ENCODE measurements at regions not wholly inside any gene's neighbourhood (a gene's known extent, or its start where the extent isn't known, plus 50 kb on each side); places are given as distances from the start of the nearest gene placed in this dataset.

DNA sequence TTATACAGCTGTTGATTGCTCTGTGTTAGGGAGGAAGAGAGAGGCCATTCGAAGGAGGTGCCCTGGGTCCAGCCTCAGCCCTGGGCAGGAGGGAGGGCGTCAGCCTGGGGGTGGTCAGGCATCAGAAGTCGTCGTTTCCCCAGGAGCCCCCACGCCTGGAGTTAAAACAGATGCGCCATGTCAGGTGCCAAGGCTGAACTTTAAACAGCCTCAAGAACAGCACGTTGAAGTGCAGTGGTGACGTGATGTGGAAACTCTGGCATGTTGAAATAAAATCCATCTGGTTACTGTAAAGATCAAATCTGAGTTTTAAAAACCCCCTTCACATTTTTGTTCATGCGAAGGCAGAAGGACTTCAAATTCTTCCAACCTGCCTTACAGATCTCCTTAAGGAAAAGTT is 128.4 kb upstream of the PPP2R2D start:
- no peak for ATAC-seq
- intact Hi-C loops (cut with DNase I) = no loop called here
- no peak for DNase-seq
- no peak overlapping the region for H3K4me3 ChIP-seq
- H3K36me3 ChIP-seq = no peaks in the 10 kb centered on the region
- TF ChIP-seq CTCF (IDR thresholded peaks at IDR 0.05) = no peak
- peaks cover 13% of the 10 kb centered on the region for H3K9me3 ChIP-seq
- no peaks in the 10 kb centered on the region for H3K27me3 ChIP-seq (ENCODE audit: low read depth)
- no peaks in the 10 kb centered on the region for H3K4me1 ChIP-seq
- H3K27ac ChIP-seq = no peak overlapping the region

DNA sequence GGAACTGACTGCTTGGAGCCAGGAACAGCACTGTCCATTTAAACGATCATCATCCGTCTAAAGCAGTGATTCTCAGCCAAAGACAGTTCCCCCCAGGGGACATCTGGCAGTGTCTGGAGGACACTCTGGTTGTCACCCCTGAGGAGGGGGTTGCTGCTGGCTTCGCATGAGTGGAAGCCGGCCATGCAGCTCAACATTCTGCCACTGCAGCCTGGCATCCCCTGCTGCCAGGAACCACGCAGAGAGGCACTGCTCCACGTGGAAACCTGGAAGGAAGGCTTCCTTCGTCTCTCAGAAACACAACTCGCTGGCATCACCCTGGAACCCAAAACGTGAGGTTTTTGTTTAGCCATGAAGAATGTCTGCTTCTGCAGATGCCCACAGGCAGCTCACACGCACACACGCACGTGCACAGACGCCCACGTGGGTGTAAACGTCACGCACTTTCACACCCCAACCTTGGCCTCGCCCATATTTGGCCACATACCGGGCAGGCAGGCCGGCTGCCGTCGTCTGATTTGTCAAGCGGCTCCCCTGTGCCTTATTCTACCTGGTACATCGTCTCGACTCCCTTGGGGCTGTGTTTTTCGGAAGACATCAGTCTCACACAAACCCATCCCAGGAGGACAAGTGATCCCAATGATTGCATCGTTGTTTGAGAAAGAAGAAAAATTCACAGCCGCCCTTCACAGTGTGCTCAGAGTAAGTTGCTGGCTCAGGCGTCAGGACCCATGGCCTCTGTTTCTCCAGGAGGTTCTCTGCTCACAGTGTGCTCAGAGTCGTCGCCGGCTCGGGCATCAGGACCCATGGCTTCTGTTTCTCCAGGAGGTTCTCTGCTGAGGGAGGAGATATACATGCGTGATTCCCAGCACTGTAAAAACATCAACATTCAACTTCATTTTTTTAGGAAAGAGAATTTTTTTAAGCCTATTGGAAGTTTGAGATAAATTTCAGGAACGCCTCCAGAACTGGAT is 127.2 kb upstream of the PPP2R2D start:
- no peak overlapping the region for H3K4me3 ChIP-seq
- H3K4me1 ChIP-seq = no peaks in the 10 kb centered on the region
- H3K9me3 ChIP-seq = peaks cover 19% of the 10 kb centered on the region
- H3K27ac ChIP-seq = no peak overlapping the region
- DNase-seq = no peak
- ATAC-seq = no peak
- H3K27me3 ChIP-seq (ENCODE audit: low read depth) = no peaks in the 10 kb centered on the region
- no peaks in the 10 kb centered on the region for H3K36me3 ChIP-seq
- TF ChIP-seq CTCF (IDR thresholded peaks at IDR 0.05) = no peak
- intact Hi-C loops (cut with DNase I) = no loop called here

GRCh38 chr10:131774681-131775085 is 126.1 kb upstream of the PPP2R2D start:
- no peaks in the 10 kb centered on the region for H3K27me3 ChIP-seq (ENCODE audit: low read depth)
- H3K9me3 ChIP-seq = peaks cover 19% of the 10 kb centered on the region
- H3K27ac ChIP-seq = no peak overlapping the region
- intact Hi-C loops (cut with DNase I) = no loop called here
- no peak for ATAC-seq
- no peak for DNase-seq
- no peak overlapping the region for H3K4me3 ChIP-seq
- H3K36me3 ChIP-seq = no peaks in the 10 kb centered on the region
- no peaks in the 10 kb centered on the region for H3K4me1 ChIP-seq
- TF ChIP-seq CTCF (IDR thresholded peaks at IDR 0.05) = no peak

DNA sequence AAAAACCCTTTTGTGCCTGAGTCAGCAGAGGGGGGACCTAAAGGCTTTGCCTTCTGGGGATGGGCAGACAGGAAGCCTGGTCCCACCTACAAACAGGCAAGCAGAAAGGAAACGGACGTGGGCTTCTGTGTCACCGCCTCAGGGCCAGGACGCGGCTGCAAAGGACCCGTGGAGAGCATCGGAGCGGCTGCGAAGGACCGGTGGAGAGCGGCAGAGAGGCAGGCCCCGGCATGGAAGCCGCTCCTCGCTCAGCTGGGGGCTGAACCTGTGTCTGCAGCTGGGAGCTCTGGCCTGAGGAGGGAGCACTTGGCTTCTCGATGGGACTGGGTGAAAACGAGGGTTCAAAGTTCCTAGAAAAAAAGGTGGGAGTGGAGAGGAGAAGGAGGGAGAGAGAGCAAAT is 125.4 kb upstream of the PPP2R2D start:
- DNase-seq (no peak), ATAC-seq (no peak)
- Histone ChIP-seq H3K27ac (no peak overlapping the region), H3K4me1 (no peaks in the 10 kb centered on the region), H3K36me3 (no peaks in the 10 kb centered on the region), H3K9me3 (peaks cover 19% of the 10 kb centered on the region), H3K27me3 (ENCODE audit: low read depth) (no peaks in the 10 kb centered on the region), H3K4me3 (no peak overlapping the region)
- intact Hi-C loops (cut with DNase I) = no loop called here
- TF ChIP-seq CTCF (IDR thresholded peaks at IDR 0.05) = no peak

- ATAC-seq (no peak), DNase-seq (no peak)
- H3K4me3 ChIP-seq = no peak overlapping the region
- no peak for TF ChIP-seq CTCF (IDR thresholded peaks at IDR 0.05)
- H3K27me3 ChIP-seq (ENCODE audit: low read depth) = no peaks in the 10 kb centered on the region
- no peaks in the 10 kb centered on the region for H3K4me1 ChIP-seq
- H3K36me3 ChIP-seq = no peaks in the 10 kb centered on the region
- intact Hi-C loops (cut with DNase I) = no loop called here
- H3K27ac ChIP-seq = no peak overlapping the region
- H3K9me3 ChIP-seq = peaks cover 19% of the 10 kb centered on the region
Measured at GRCh38 chr10:131775833-131776232, 125.0 kb upstream of the PPP2R2D start.
